Uterus (tissue), 3 donors: ENCODE measurements at regions not wholly inside any gene's neighbourhood (a gene's known extent, or its start where the extent isn't known, plus 50 kb on each side); places are given as distances from the start of the nearest gene placed in this dataset.

Source experiments
- DNase-seq, 2 donors: peaks; one replicate each; pipeline ENCODE4 v3.0.0-alpha.2; 2019 to 2020
- H3K27ac ChIP-seq, 2 donors: fragments of 200-600 bp; sonication (generic); 1 replicate in 1 of 2; 2 replicates in 1 of 2; pipeline ENCODE4 v1.5.1; 2016 to 2018
- H3K27me3 ChIP-seq, 2 donors: fragments of 200-600 bp; sonication (generic); one replicate each; pipeline ENCODE4 v1.5.1; 2018 to 2019; ENCODE audit warnings: control low read depth in 1 of 2
- H3K36me3 ChIP-seq, 2 donors: fragments of 200-600 bp; sonication (generic); one replicate each; pipeline ENCODE4 v1.5.1; 2019; ENCODE audit warnings: control low read depth in 1 of 2
- H3K4me1 ChIP-seq, 2 donors: fragments of 200-600 bp; sonication (generic); one replicate each; pipeline ENCODE4 v1.5.1; 2018 to 2019; ENCODE audit warnings: control low read depth in 1 of 2
- H3K4me3 ChIP-seq, 2 donors: fragments of 200-600 bp; sonication (generic); 1 replicate in 1 of 2; 2 replicates in 1 of 2; pipeline ENCODE4 v1.5.1; 2018 to 2019; ENCODE audit warnings: mild to moderate bottlenecking in 1 of 2
- H3K9me3 ChIP-seq, 2 donors: fragments of 200-600 bp; sonication (generic); one replicate each; pipeline ENCODE4 v1.5.1; 2019; ENCODE audit warnings: control low read depth in 1 of 2
- CTCF ChIP-seq, 4 experiments: fragments of 200-600 bp in 2 of 4; fragments of 450-650 bp in 2 of 4; sonication (generic) in 2 of 4; IDR thresholded peaks; one replicate each; pipeline ENCODE4 v1.5.1; 2016 to 2019; ENCODE audit warnings: antibody characterized with exemption in 4 of 4, mild to moderate bottlenecking in 2 of 4, moderate library complexity in 1 of 4
- POLR2A ChIP-seq, 2 donors: fragments of 450-650 bp; IDR thresholded peaks; one replicate each; pipeline ENCODE4 v1.6.1; 2016; ENCODE audit warnings: antibody characterized with exemption in 2 of 2, mild to moderate bottlenecking in 1 of 2, moderate library complexity in 1 of 2
- intact Hi-C: fragments of 100-400 bp; cut with DNase I; formaldehyde crosslinking; loops from one replicate; pipeline ENCODE4 v1.15.1; 2023; ENCODE audit warnings: low total_unique reads
- donor health status: DM: yes; HTN: yes; CAD: no.

GRCh38 chr5:175032013-175032412, 307.6 kb downstream of the MSX2 start:
- Histone ChIP-seq H3K27me3 (no peaks in the 10 kb centered on the region), H3K4me1 (no peaks in the 10 kb centered on the region), H3K27ac (no peak overlapping the region), H3K9me3 (no peaks in the 10 kb centered on the region), H3K36me3 (no peaks in the 10 kb centered on the region), H3K4me3 (no peak overlapping the region)
- intact Hi-C loops, result no loop called here
- no peak for DNase-seq
- no peak for TF ChIP-seq POLR2A (IDR thresholded peaks at IDR 0.05)
- no peak for TF ChIP-seq CTCF (IDR thresholded peaks at IDR 0.05)

GRCh38 chr5:175027390-175027789, 303.0 kb downstream of the MSX2 start:
- no peak for TF ChIP-seq CTCF (IDR thresholded peaks at IDR 0.05)
- TF ChIP-seq POLR2A (IDR thresholded peaks at IDR 0.05), result no peak
- no peaks in the 10 kb centered on the region for H3K36me3 ChIP-seq
- DNase-seq, result no peak
- no peaks in the 10 kb centered on the region for H3K9me3 ChIP-seq
- no peaks in the 10 kb centered on the region for H3K4me1 ChIP-seq
- intact Hi-C loops, result no loop called here
- H3K27me3 ChIP-seq, result no peaks in the 10 kb centered on the region
- no peak overlapping the region for H3K27ac ChIP-seq
- H3K4me3 ChIP-seq, result no peak overlapping the region

GRCh38 chr5:175025077-175025476, 300.7 kb downstream of the MSX2 start:
- intact Hi-C loops, result no loop called here
- H3K9me3 ChIP-seq, result no peaks in the 10 kb centered on the region
- H3K4me3 ChIP-seq, result no peak overlapping the region
- DNase-seq, result no peak
- no peaks in the 10 kb centered on the region for H3K27me3 ChIP-seq
- H3K27ac ChIP-seq, result no peak overlapping the region
- no peak for TF ChIP-seq CTCF (IDR thresholded peaks at IDR 0.05)
- no peak for TF ChIP-seq POLR2A (IDR thresholded peaks at IDR 0.05)
- H3K4me1 ChIP-seq, result no peaks in the 10 kb centered on the region
- no peaks in the 10 kb centered on the region for H3K36me3 ChIP-seq

GRCh38 chr5:175021841-175022625, 297.7 kb downstream of the MSX2 start:
- H3K9me3 ChIP-seq, result no peaks in the 10 kb centered on the region
- no peak for TF ChIP-seq POLR2A (IDR thresholded peaks at IDR 0.05)
- TF ChIP-seq CTCF (IDR thresholded peaks at IDR 0.05), result no peak
- DNase-seq, result no peak
- H3K27ac ChIP-seq, result no peak overlapping the region
- H3K4me3 ChIP-seq, result no peak overlapping the region
- intact Hi-C loops, result no loop called here
- no peaks in the 10 kb centered on the region for H3K27me3 ChIP-seq
- no peaks in the 10 kb centered on the region for H3K4me1 ChIP-seq
- H3K36me3 ChIP-seq, result no peaks in the 10 kb centered on the region

- intact Hi-C loops, result no loop called here
- DNase-seq, result no peak
Measured at GRCh38 chr5:175021321-175021720, 296.9 kb downstream of the MSX2 start.

More at GRCh38 chr5:175021321-175021720, 296.9 kb downstream of the MSX2 start:
- H3K27me3 ChIP-seq, result no peaks in the 10 kb centered on the region
- no peaks in the 10 kb centered on the region for H3K36me3 ChIP-seq
- H3K4me3 ChIP-seq, result no peak overlapping the region
- no peak overlapping the region for H3K27ac ChIP-seq
- TF ChIP-seq POLR2A (IDR thresholded peaks at IDR 0.05) (no peak), CTCF (IDR thresholded peaks at IDR 0.05) (no peak)
- no peaks in the 10 kb centered on the region for H3K4me1 ChIP-seq
- no peaks in the 10 kb centered on the region for H3K9me3 ChIP-seq
